Endometrium (tissue), 2 donors: ENCODE measurements at regions not wholly inside any gene's neighbourhood (a gene's known extent, or its start where the extent isn't known, plus 50 kb on each side); places are given as distances from the start of the nearest gene placed in this dataset.

Experiments used
- FAIRE-seq: peaks from 2 replicates; lab custom pipeline; 2012; peaks lifted over from hg19 to GRCh38; lab: Jason Lieb, UNC
- donor health status: control.
- donor health status: control.

- FAIRE-seq, result no peak
These were observed 70.6 kb upstream of the KLF7 start for GRCh38 chr2:207236156-207236935.

- FAIRE-seq, result no peak
These were observed 73.3 kb upstream of the KLF7 start for GRCh38 chr2:207238831-207239701.

- no peak for FAIRE-seq
These were observed 74.2 kb upstream of the KLF7 start for GRCh38 chr2:207239754-207240494.

GRCh38 chr2:207240649-207241048, 74.9 kb upstream of the KLF7 start:
- FAIRE-seq, result no peak

GRCh38 chr2:207241198-207241597, 75.5 kb upstream of the KLF7 start:
- FAIRE-seq, result no peak

DNA sequence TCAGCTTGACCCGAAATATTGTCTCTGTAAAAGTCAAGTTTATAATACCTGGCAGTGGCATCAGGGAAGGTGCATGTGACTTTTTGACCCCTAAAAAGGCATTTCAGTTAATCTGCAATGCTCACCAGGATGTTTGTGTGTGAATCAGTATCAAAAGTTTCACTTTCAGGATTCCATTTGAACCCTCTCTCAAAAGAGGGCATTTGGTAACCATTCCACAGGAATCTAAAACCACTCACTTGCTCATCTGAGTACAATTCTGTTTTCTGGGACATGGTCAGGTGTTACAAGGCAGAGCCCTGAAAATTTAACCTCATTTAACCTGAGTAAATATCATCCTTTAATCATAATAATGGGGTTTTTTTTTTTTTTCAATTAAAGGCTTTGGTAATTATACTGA, 77.9 kb upstream of the KLF7 start:
- FAIRE-seq, result no peak

DNA sequence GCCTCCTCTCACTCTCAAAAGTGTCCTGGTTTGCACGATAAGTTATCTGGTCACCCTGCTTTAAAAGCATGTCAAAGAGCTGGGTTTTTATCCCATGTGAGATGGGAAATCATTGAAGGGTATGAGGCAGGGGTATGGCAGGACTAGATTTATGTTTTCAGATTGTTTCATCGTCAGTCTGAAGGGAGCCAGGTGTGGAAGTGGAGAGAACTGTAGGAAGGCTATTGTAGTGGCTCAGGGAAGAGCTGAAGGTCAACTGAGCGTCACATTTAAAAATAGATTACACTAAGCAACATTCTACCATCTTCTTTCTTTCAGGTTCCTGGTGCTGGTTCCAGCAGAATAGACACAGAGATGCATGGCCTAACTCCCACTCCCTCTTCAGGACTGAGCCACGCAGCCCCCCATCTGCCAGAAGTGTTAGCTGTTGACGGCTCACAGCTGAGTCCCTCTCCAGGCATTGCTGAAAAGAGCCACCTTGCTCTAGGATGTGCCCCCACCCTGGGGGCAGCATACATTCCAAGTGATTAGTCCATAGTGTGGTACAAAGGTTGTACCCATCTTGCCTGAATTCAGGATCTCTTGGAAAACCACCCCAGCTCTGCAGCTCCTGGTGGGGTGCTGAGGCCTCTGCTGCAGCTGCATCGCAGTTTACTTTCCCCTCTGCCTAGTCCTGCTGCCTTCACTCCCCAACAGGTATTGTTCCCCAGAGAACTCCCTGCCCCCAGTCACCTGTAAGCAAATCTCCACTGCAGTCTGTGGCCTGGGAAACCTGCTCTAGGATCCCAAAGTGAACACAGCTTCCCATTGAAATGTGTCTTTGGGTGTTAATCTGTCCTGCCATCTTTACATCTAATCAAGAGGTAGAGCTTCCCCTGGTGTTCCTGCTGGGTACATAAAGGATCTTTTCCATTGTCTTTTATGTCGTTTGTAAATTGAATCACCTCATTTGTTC, 79.5 kb upstream of the KLF7 start:
- no peak for FAIRE-seq

DNA sequence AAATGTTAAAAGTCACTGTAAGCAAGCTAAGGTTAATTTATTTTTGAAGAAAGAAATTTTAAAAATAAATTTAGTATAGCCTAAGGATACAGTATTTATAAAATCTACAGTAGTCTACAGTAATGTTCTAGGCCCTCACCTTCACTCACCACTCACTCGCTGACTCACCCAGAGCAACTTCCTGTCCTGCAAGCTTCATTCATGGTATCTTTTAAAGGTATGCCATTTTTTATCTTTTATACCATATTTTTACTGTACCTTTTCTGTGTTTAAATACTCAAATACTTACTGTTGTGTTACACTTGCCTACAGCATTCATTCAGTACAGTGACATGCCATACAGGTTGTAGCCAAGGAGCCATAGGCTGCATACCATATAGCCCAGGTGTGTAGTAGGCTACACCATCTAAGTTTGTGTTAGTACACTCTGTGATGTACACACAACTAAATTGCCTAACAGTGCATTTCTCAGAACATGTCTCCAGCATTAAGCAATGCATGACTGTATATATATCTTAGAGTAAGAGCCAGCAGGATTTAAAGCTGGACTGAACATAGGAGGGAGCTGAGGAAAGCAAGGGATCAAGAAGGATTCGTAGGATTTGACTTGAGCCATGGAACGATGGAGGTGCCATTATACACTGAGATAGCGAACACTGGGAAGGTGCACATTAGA, 83.1 kb upstream of the KLF7 start:
- FAIRE-seq, result no peak

GRCh38 chr2:207251022-207251421, 85.3 kb upstream of the KLF7 start:
- FAIRE-seq, result no peak

- no peak for FAIRE-seq
These were observed 85.9 kb upstream of the KLF7 start for GRCh38 chr2:207251573-207252192.

- no peak for FAIRE-seq
These were observed 86.7 kb upstream of the KLF7 start for GRCh38 chr2:207252416-207252815.

DNA sequence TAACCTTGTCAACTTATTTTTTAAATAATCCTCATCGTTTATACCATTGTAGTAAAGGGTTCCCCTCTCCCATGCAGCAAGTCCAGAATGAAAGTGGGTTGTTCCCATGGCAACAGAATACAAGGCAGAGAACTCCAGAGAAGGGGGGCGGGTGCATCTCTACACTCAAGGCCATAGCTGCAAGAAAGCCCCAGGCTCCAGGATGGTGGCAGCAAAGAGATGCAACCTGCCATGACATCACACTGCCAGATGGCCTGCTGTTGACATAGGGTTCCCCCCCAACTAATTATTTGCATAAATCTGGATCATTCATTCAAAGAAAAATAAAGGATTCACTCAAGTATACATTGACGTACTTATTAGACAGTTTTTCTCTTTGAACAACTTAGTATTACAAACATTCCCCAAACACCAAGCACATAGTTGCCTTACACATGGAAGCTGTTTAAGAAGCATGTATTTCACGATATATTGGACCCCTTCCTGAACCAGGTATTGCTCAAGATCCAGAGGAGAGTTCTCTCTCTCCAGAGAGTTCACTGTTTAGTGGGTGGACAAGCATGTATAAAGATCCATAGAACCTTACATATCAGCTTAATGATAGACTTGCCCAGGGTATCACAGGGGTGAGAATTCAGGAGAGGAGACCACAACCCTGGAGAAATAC, 87.4 kb upstream of the KLF7 start:
- FAIRE-seq, result no peak

DNA sequence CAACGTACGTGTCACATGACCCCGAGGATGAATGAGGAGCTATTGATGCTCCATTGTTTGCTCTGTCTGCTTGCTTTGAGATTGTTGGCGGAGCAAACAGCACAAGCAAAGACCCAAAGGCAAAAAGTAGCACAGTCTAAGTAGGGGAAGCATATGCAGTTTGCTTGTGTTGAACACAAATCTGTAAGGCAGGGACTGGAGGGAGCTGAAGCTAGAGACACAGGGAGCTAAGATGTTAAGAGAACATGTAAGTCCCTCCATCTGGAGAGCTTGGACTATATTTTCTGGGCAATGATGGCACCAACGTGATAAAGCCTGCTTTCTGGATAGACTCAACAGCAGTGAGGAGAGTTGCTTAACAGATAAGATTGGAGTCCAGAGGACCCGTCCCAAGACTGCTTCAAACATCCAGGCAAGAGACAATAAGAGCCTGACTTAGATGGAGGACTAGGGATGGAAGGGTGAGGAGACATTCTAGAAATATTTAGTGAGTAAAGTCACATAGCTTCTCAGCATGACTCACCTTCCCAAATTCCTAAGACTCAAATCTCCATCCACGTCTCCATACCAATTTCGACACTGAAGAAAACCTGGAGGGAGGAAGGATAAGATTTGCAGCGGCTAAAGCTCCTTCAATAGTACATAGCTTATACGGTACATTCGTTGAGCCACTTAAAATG, 88.1 kb upstream of the KLF7 start:
- FAIRE-seq, result no peak

DNA sequence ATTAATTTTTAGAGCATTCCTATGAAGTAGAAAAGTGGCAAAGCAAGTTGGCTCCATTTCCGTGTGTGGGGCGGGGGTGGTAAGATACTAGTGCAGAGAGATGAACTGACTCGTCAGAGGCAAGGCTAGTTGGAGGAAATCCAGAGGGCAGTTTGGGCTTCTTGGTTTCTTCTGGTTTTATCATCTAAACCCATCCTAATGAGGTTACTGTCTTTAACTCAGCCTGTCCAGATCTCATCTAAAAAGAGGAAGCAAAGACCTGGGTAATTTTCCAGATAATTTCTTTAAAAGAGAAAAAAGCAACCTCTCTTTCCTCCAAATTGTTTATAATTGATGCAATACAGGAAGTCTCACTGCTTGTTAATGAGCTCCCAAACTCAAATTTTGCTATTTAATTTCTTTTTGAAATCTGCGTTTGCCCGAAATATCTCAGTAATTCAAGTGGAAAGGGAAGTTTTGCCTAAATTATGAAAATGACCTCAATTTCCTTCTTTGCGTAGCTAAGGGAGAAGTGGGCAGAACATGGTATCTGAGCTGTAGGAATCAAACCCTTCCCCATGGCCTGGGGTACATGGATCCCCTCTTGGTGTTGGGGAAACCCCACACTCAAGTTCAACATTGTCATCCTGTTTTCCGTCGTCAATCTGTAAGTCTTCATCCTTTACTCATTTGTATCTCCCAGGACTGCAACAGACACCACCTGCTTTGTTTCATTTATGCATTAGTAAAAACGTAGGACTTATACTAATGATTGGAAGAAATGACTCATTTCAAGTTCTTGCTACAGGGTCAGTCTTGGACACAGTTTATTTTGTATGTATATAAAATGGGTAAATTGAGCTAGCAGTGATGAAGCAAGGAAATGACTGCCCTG, 89.1 kb upstream of the KLF7 start:
- no peak for FAIRE-seq

GRCh38 chr2:207255565-207256470, 90.1 kb upstream of the KLF7 start:
- FAIRE-seq, result no peak

DNA sequence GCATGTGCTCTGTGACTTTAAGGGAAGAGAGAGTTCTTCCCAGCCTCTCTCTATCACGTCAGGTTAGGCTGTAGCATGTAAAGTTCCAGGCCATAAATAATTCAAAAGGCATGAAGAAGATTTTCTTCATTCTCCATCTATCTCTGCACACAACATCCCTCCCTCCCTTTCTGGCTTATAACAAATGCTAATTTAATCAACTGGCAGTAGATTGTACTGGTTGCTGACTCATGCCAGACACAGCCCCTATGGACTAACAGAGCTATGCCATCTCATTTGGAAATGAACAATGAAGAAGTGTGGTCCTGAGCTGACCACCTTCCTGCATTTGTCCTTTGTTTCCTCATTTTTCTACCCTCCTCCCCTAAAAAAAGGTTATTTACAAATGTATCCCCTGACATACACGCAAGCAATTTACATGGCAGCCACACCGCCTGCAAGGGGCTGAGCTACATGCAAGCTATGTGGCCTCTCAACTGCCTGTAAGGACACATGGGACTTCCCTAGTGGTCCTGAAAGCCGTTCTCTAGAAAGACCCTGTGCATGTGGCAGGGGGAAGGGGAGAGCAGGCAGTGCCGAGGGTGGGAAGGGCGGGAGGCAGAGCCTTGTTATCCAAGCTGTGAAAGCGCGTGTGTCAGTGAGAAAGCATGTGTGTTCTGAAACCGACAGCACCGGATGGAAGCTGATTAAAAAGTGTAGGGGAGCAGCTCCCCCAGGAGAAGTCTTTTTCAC, 90.9 kb upstream of the KLF7 start:
- FAIRE-seq, result no peak
